HEK293T (cell line): ENCODE measurements at regions not wholly inside any gene's neighbourhood (a gene's known extent, or its start where the extent isn't known, plus 50 kb on each side); places are given as distances from the start of the nearest gene placed in this dataset.
"Not testable (repeated sequence)": the region's sequence is repeated elsewhere in the genome, so short reads cannot be mapped to it uniquely, and the experiment has no call there.

ENCODE experiments used
- CTCF ChIA-PET: fragments of 350-600 bp; formaldehyde crosslinking; extraction: SDS; loops from one replicate; lab custom pipeline; 2021; ENCODE audit warnings: antibody characterized with exemption, inconsistent platforms; lab: Yijun Ruan, JAX
- POLR2A ChIA-PET: fragments of 350-600 bp; formaldehyde crosslinking; extraction: SDS; loops from one replicate; lab custom pipeline; 2020; ENCODE audit warnings: antibody characterized with exemption, inconsistent platforms; lab: Yijun Ruan, JAX
- DNase-seq: peaks from one replicate; pipeline ENCODE4 v3.0.0; 2012; ENCODE audit warnings: mixed read lengths; ENCODE audit errors: extremely low spot score
- ARNT ChIP-seq: fragments of 450-650 bp; IDR thresholded peaks from 2 replicates; pipeline ENCODE4 v1.6.1; 2017; ENCODE audit warnings: mild to moderate bottlenecking
- BHLHE40 ChIP-seq: fragments of 450-650 bp; IDR thresholded peaks from 2 replicates; pipeline ENCODE4 v1.6.1; 2016; ENCODE audit warnings: mild to moderate bottlenecking, moderate library complexity, borderline replicate concordance
- CTBP1 ChIP-seq: fragments of 450-650 bp; IDR thresholded peaks from 2 replicates; pipeline ENCODE4 v1.6.1; 2016; ENCODE audit warnings: borderline replicate concordance
- ELF4 ChIP-seq: fragments of 450-650 bp; IDR thresholded peaks from 2 replicates; pipeline ENCODE4 v1.6.1; 2017; ENCODE audit warnings: antibody characterized with exemption
- FOXA1 ChIP-seq: fragments of 450-650 bp; IDR thresholded peaks from 2 replicates; pipeline ENCODE4 v1.6.1; 2016; ENCODE audit warnings: mild to moderate bottlenecking
- FOXK2 ChIP-seq: fragments of 450-650 bp; IDR thresholded peaks from 2 replicates; pipeline ENCODE4 v1.6.1; 2016; ENCODE audit warnings: mild to moderate bottlenecking
- FOXM1 ChIP-seq: fragments of 450-650 bp; IDR thresholded peaks from 2 replicates; pipeline ENCODE4 v1.6.1; 2017; ENCODE audit warnings: mild to moderate bottlenecking, borderline replicate concordance
- HDGF ChIP-seq: fragments of 450-650 bp; IDR thresholded peaks from 2 replicates; pipeline ENCODE4 v1.6.1; 2017; ENCODE audit warnings: antibody characterized with exemption, borderline replicate concordance
- L3MBTL2 ChIP-seq: fragments of 450-650 bp; conservative IDR thresholded peaks from 2 replicates; pipeline ENCODE4 v1.6.1; 2016; ENCODE audit warnings: mild to moderate bottlenecking
- LEF1 ChIP-seq: fragments of 450-650 bp; IDR thresholded peaks from 2 replicates; pipeline ENCODE4 v1.6.1; 2017; ENCODE audit warnings: mild to moderate bottlenecking, borderline replicate concordance
- NFRKB ChIP-seq: fragments of 450-650 bp; IDR thresholded peaks from 2 replicates; pipeline ENCODE4 v1.6.1; 2016; ENCODE audit warnings: mild to moderate bottlenecking, moderate library complexity
- SP1 ChIP-seq: fragments of 450-650 bp; IDR thresholded peaks from 2 replicates; pipeline ENCODE4 v1.6.1; 2017
- SUZ12 ChIP-seq: fragments of 450-650 bp; IDR thresholded peaks from 2 replicates; pipeline ENCODE4 v1.6.1; 2016; ENCODE audit warnings: mild to moderate bottlenecking
- TARDBP ChIP-seq: fragments of 450-650 bp; IDR thresholded peaks from 2 replicates; pipeline ENCODE4 v1.6.1; 2016
- ZNF384 ChIP-seq: fragments of 450-650 bp; IDR thresholded peaks from 2 replicates; pipeline ENCODE4 v1.6.1; 2016
- TF ChIP-seq, protein P1 (sequence below): fragments of 450-650 bp; IDR thresholded peaks from 2 replicates; pipeline ENCODE4 v1.6.1; 2016

DNA sequence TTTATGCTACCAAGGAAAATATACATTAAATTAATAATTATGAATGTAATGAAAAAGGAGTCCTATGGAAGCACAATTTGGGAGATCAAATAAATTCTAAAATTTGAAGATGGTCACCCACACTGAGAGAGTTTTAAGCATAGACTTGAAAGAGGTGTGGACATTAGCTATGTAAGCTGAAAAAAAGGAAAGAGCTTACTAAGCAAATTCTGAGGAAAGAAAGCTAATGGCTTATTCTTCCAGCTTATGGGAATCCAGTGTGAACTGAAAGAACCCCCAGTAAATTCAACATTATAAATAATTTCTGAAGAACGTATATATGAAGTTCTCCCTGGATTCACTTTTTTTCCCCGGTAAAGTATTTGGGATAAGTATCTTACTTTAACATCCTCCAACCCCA is 78.2 kb upstream of the GUCY1A1 start:
- POLR2A ChIA-PET: no interaction called here
- TF ChIP-seq SUZ12 (no peak), SP1 (no peak), FOXK2 (no peak), BHLHE40 (no peak), ELF4 (no peak), HDGF (no peak), TARDBP (no peak)
- no peak for DNase-seq
- CTCF ChIA-PET: interaction anchor here (0.6 kb wide), 1 partner anchor 113 kb away, joined by 3 read pairs; no protein-coding TSS in a partner anchor

GRCh38 chr4:155587766-155588165 is 78.9 kb upstream of the GUCY1A1 start:
- CTCF ChIA-PET: interaction anchor here (0.6 kb wide), 1 partner anchor 114 kb away, joined by 3 read pairs; no protein-coding TSS in a partner anchor
- POLR2A ChIA-PET: no interaction called here

DNA sequence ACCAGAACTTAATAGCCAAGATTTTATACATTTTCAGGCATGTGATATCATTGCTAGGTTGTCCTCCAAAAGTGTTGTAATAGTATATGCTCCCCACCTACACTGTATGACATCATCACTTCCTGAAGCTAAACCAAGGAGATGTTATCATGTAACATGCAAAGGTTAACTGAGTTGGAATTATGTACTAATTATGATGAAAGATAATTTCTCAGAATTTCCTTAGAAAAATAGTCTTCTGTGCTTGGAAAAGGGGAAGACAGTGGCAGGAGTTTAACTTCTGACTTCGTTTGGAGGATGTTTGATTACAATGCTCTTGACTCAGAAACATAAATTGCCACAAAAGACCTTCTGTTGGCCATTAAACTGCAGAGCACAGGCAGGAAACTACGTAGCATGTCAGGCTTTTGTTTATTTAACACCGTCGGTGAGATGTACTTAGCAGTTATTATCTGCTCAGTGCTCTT is 83.6 kb upstream of the GUCY1A1 start:
- POLR2A ChIA-PET: no interaction called here
- CTCF ChIA-PET: no interaction called here
- TF ChIP-seq LEF1 (no peak), TARDBP (no peak), BHLHE40 (no peak), SUZ12 (no peak), ELF4 (no peak), FOXA1 (no peak), FOXK2 (no peak), FOXM1 (no peak), SP1 (no peak), ARNT (no peak), HDGF (no peak), CTBP1 (no peak), ZNF384 (no peak), NFRKB (no peak), L3MBTL2 (no peak)
- TF ChIP-seq, protein P1, sequence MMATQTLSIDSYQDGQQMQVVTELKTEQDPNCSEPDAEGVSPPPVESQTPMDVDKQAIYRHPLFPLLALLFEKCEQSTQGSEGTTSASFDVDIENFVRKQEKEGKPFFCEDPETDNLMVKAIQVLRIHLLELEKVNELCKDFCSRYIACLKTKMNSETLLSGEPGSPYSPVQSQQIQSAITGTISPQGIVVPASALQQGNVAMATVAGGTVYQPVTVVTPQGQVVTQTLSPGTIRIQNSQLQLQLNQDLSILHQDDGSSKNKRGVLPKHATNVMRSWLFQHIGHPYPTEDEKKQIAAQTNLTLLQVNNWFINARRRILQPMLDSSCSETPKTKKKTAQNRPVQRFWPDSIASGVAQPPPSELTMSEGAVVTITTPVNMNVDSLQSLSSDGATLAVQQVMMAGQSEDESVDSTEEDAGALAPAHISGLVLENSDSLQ: no peak
- peak; percentile 16 for DNase-seq

More at GRCh38 chr4:155587766-155588165, 78.9 kb upstream of the GUCY1A1 start:
- TF ChIP-seq ELF4 (no peak), HDGF (no peak)
- no peak for DNase-seq

DNA sequence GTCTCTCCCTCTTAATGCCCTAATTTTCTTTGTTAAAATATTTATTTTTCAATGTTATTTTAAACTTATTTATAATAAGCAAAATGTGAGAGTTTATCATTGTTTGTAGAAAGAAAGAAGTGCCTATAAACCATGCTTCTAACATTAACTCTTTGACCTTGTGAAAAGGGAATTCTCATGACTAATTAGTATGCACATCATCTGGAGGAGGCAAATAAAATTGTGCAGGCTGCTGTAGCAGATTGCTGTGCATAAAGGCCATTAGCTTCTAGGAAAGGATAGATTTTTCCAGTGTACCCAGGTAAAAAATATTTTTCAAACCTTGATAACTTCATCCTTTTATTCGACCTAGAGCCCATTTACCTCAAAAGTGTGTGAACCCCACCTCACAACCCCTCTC is 84.6 kb upstream of the GUCY1A1 start:
- TF ChIP-seq FOXM1: no peak
- no peak for TF ChIP-seq TARDBP
- TF ChIP-seq FOXA1: no peak
- TF ChIP-seq CTBP1: no peak
- TF ChIP-seq SUZ12: no peak
- no peak for TF ChIP-seq NFRKB
- TF ChIP-seq ELF4: no peak
- TF ChIP-seq HDGF: no peak
- TF ChIP-seq ZNF384: no peak
- TF ChIP-seq L3MBTL2: no peak
- no peak for TF ChIP-seq FOXK2
- no peak for TF ChIP-seq ARNT
- no peak for TF ChIP-seq BHLHE40
- TF ChIP-seq SP1: no peak
- TF ChIP-seq, protein P1: no peak
- TF ChIP-seq LEF1: no peak
- ChIA-PET CTCF (no interaction called here), POLR2A (no interaction called here)

DNA sequence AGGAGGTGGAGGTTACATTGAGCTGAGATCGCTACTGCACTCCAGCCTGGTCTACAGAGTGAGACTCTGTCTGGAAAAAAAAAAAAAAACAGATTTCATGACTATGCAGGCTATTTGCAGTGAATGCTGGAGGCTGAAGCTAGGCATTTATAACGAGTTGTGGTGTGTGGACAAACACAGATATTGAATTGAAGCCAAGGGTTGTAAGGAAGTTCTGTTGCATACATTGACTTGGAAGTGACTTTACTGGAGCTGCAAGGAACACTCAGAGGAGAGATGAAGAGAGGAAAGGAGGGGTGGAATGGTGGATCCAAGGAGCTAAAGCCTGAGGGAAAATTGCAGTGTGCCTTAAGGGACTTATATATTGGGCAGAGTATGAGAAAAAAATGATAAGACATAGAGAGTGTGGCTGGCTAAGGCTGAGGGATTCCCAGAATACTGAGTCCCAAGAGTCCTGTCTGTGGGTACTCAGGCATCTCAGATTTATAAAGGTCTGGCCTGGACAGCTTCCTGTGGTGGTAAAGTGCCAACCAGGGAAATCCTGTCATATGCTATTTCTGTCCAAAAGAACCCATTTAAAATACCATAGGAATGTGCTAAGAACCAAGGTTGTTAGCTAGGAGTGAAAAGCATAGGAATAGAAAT is 87.8 kb upstream of the GUCY1A1 start:
- POLR2A ChIA-PET: no interaction called here
- TF ChIP-seq ELF4 (no peak), ARNT (no peak), CTBP1 (no peak), FOXM1 (no peak), FOXA1 (no peak), HDGF (no peak), TARDBP (no peak), L3MBTL2 (no peak), BHLHE40 (no peak), FOXK2 (no peak), LEF1 (no peak)
- TF ChIP-seq, protein P1: no peak
- CTCF ChIA-PET: no interaction called here
- DNase-seq: no peak

More for the DNA sequence above, 84.6 kb upstream of the GUCY1A1 start:
- no peak for DNase-seq

DNA sequence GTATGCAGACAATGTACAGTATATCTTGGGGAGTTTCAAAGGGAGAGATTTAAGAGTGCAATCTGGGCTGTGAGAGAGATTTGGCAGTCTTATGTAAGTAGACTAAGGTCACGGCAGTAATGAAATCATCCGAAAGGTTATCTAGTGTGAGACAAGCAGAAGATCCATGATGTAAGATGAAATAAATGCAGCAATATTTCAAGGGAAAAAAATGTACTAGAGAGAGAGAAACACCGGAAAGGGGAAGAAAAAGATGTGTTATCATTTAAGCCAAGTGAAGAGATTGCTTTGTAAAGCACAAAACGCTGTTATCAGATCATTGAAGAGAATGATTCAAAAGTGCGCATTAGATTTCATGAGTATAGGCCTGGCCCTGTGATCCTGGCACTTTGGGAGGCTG is 88.4 kb upstream of the GUCY1A1 start:
- ChIA-PET POLR2A (no interaction called here), CTCF (no interaction called here)
- TF ChIP-seq SP1 (no peak), TARDBP (no peak), SUZ12 (no peak), FOXK2 (no peak), CTBP1 (no peak), FOXA1 (no peak), LEF1 (no peak)
- TF ChIP-seq, protein P1: no peak
- no peak for DNase-seq

- POLR2A ChIA-PET, CTCF ChIA-PET: not testable (repeated sequence)
Observed at GRCh38 chr4:155574329-155574728, 92.3 kb upstream of the GUCY1A1 start.

More at GRCh38 chr4:155574329-155574728, 92.3 kb upstream of the GUCY1A1 start:
- DNase-seq: not testable (repeated sequence)
